ENCODE measurements at regions not wholly inside any gene's neighbourhood (a gene's known extent, or its start where the extent isn't known, plus 50 kb on each side); places are given as distances from the start of the nearest gene placed in this dataset.

GRCh38 chr6:48311301-48311700 is 200.3 kb upstream of the PTCHD4 start:
- ATAC-seq (ENCODE audit: low FRiP score in 2 of 2) (no peak), DNase-seq (no peak)
- H3K9me3 ChIP-seq, result no peaks in the 10 kb centered on the region
- H3K27me3 ChIP-seq, result no peaks in the 10 kb centered on the region
- H3K27ac ChIP-seq, result no peak overlapping the region
- H3K36me3 ChIP-seq, result no peaks in the 10 kb centered on the region
- H3K4me1 ChIP-seq, result no peaks in the 10 kb centered on the region
- no peak overlapping the region for H3K4me3 ChIP-seq
- no peak for TF ChIP-seq CTCF (IDR thresholded peaks at IDR 0.05)
- TF ChIP-seq POLR2AphosphoS5 (IDR thresholded peaks at IDR 0.05), result no peak
- TF ChIP-seq EP300 (IDR thresholded peaks at IDR 0.05), result no peak
- TF ChIP-seq POLR2A (IDR thresholded peaks at IDR 0.05), result no peak

- Histone ChIP-seq H3K4me3 (no peak overlapping the region), H3K4me1 (no peaks in the 10 kb centered on the region), H3K27me3 (no peaks in the 10 kb centered on the region), H3K9me3 (peaks cover 0 to 6% (median 0%) of the 10 kb centered on the region in 4 donors), H3K36me3 (no peaks in the 10 kb centered on the region), H3K27ac (no peak overlapping the region)
- TF ChIP-seq POLR2A (IDR thresholded peaks at IDR 0.05) (no peak), CTCF (IDR thresholded peaks at IDR 0.05) (no peak), POLR2AphosphoS5 (IDR thresholded peaks at IDR 0.05) (no peak), EP300 (IDR thresholded peaks at IDR 0.05) (no peak)
- no peak for DNase-seq
- WGBS, 2 donors, result 85 to 92% methylated on average over 2 of the region's 2 CpGs
- no peak for ATAC-seq (ENCODE audit: low FRiP score in 2 of 2)
Observed at GRCh38 chr6:48307573-48307972, 196.6 kb upstream of the PTCHD4 start.

- Histone ChIP-seq H3K9me3 (peaks cover 0 to 7% (median 0%) of the 10 kb centered on the region in 4 donors), H3K4me1 (no peaks in the 10 kb centered on the region), H3K36me3 (no peaks in the 10 kb centered on the region), H3K27me3 (no peaks in the 10 kb centered on the region), H3K4me3 (no peak overlapping the region), H3K27ac (no peak overlapping the region)
- 84 to 88% methylated on average over 4 of the region's 4 CpGs for WGBS, 2 donors
- DNase-seq, result no peak
- no peak for ATAC-seq (ENCODE audit: low FRiP score in 2 of 2)
- TF ChIP-seq CTCF (IDR thresholded peaks at IDR 0.05), result no peak
- TF ChIP-seq POLR2A (IDR thresholded peaks at IDR 0.05), result no peak
- TF ChIP-seq POLR2AphosphoS5 (IDR thresholded peaks at IDR 0.05), result no peak
- TF ChIP-seq EP300 (IDR thresholded peaks at IDR 0.05), result no peak
Observed at GRCh38 chr6:48290595-48290994, 179.6 kb upstream of the PTCHD4 start.

GRCh38 chr6:48289841-48290240 is 178.8 kb upstream of the PTCHD4 start:
- Histone ChIP-seq H3K36me3 (no peaks in the 10 kb centered on the region), H3K4me3 (no peak overlapping the region), H3K4me1 (no peaks in the 10 kb centered on the region), H3K27me3 (no peaks in the 10 kb centered on the region), H3K9me3 (peaks cover 0 to 7% (median 0%) of the 10 kb centered on the region in 4 donors), H3K27ac (no peak overlapping the region)
- ATAC-seq (ENCODE audit: low FRiP score in 2 of 2) (no peak), DNase-seq (no peak)
- 79 to 87% methylated on average over 5 of the region's 5 CpGs for WGBS, 2 donors
- TF ChIP-seq POLR2A (IDR thresholded peaks at IDR 0.05), result no peak
- no peak for TF ChIP-seq EP300 (IDR thresholded peaks at IDR 0.05)
- TF ChIP-seq CTCF (IDR thresholded peaks at IDR 0.05), result no peak
- no peak for TF ChIP-seq POLR2AphosphoS5 (IDR thresholded peaks at IDR 0.05)

GRCh38 chr6:48281217-48281616 is 170.2 kb upstream of the PTCHD4 start:
- Histone ChIP-seq H3K27ac (no peak overlapping the region), H3K9me3 (no peaks in the 10 kb centered on the region), H3K4me3 (no peak overlapping the region), H3K4me1 (no peaks in the 10 kb centered on the region), H3K27me3 (no peaks in the 10 kb centered on the region), H3K36me3 (no peaks in the 10 kb centered on the region)
- ATAC-seq (ENCODE audit: low FRiP score in 2 of 2), result no peak
- no peak for DNase-seq
- 73 to 81% methylated on average over 1 of the region's 1 CpG for WGBS, 2 donors
- TF ChIP-seq POLR2AphosphoS5 (IDR thresholded peaks at IDR 0.05), result no peak
- TF ChIP-seq EP300 (IDR thresholded peaks at IDR 0.05), result no peak
- no peak for TF ChIP-seq POLR2A (IDR thresholded peaks at IDR 0.05)
- TF ChIP-seq CTCF (IDR thresholded peaks at IDR 0.05), result no peak
